NCI-H1105 (cell line): ENCODE measurements at regions not wholly inside any gene's neighbourhood (a gene's known extent, or its start where the extent isn't known, plus 50 kb on each side); places are given as distances from the start of the nearest gene placed in this dataset.

Experiments
- DNase-seq: peaks from one replicate; lab custom pipeline; 2025; lab: John Stamatoyannopoulos, UW

DNA sequence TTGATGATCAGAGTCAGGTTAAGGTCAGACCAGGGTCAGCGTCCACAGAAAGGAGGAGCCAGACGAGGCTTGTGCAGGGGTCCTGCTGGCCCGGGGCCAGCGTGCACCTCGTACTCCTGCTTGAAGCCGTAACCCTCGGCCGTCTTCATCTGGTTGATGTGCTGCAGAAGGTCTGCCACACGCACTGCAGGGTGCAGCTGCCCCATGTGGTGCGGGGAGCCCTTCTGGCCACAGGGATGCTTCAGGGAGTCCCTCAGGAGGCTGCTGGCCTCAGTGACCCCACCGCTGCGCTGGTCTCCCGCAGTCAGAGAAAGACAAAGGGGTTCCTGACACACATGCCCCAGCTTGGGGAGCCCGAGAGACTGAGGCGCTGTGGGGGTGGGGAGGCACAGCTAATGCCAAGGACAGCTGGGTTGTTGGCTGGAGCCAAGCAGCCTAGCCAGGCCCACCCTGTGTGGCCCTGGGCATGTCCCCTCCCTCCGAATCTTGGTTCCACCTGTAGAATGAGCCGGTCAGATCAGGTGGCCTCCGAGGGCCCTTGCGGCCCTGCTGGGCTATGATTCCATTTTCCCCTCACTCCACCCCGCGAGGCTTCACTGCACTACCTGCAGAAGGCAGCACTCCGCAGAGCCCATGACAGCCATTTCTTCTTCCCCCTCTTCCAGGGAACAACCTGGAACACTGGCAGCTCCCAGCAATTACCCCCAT, 251.9 kb downstream of the PTPRU start:
- DNase-seq = no peak

DNA sequence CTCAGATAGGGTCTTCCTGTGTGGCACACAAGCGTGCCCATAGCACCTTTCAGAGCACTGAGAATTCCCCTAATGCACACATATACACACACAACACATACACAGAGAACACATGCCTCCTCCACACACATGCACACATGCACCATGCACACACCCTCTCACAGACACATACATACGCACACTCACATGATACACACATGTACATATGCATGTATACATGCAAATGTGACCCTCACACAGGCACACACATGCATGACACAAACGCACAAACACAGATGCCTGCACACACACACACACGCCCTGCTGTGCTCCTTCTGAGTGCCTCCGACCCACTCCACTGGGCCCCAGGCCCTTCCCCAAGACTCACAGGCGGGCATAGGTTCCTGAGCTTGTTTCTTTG, 251.0 kb downstream of the PTPRU start:
- DNase-seq = no peak

DNA sequence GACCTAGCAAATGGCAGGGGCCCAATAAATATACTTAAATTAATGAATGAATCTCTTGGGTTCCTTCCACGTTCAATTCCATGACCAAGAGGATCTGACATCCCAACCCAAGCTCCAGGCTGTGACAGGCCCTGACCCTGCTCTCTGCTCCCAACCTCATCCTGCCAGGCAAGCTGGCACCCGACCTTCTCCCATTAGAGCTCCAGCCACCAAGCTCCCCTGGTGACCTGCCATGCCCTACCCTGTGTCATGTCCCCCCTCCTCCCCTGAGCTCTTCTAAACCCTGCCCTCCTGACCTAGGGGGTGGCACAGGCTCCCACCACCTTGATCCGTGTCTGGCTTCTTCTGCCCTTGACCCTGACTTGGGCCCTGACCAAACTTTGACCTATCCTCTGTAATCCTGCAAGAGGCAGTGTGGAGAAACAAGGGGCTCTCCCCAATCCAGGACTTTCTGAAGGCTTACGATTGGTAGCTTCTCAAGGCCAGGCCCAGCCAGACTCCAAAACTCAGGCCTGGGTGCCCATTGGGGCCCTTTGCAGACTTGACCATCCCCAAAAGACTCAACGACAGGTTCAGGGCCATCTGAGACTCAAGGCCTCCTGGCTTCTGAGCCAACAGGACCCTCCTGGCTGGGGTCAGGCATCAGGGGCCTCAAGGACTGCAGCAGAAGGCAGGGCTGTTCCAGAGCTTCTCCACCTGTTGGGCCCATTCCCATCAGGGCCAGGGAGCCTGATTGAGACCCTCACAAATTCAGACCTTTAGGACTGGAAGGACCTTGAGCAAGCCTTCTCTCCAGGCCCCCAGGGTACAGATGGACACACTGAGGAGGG, 249.0 kb downstream of the PTPRU start:
- DNase-seq = no peak

DNA sequence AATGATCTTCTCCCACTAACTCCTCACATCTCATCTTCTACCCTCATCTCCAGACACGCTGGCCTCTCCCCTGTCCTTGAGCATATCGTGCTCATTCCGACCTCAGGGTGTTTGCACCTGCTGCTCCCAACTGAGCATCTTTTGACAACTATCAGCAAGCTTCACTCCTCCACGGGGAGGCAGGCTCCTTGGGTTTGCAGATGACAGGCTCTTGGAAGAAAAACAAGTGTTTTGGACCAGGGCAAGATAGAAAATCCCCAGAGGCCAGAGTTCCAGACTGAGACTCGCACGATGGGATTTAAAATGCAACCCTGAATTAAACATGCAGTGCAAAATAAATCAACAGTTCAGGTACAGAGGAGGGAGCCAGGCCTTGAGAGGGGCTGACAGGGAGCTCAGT, 246.7 kb downstream of the PTPRU start:
- DNase-seq = no peak

DNA sequence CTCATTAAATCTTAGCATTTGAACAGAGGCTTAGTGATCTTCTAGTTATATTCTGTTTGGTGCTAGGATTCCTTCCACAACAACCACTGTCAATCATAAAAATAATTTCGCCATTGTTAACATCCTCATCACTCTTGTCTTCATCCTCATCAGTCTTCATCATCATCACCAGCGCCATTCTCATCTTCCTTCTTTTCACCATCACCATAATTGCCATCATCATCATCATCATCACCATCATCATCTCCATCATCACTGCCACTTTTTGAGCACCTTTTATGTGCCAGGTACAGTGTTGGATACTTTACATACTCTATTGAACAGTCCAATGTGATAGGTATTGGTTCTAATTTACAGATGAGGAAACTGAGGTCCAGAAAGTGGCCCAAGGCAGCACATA, 245.7 kb downstream of the PTPRU start:
- DNase-seq = no peak

DNA sequence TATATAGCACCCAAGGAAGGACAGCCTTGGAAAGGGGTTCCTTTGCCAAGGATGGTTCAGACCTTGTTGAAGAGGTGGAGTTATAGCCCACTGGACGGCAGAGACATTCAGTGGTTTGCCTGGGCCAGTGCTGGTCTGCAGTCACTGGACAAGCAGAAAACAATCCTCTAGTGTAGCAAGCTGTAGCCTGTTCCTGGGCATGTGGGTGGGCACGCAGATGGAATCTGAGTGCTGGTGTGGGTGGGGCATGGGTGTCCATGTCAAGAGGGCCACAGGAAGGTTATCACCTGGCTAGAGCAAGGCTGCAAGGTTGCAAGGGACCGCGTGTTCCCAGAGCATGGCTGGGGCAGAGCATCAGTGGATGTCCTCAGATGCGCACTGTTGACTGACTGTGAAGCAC, 244.7 kb downstream of the PTPRU start:
- no peak for DNase-seq

DNA sequence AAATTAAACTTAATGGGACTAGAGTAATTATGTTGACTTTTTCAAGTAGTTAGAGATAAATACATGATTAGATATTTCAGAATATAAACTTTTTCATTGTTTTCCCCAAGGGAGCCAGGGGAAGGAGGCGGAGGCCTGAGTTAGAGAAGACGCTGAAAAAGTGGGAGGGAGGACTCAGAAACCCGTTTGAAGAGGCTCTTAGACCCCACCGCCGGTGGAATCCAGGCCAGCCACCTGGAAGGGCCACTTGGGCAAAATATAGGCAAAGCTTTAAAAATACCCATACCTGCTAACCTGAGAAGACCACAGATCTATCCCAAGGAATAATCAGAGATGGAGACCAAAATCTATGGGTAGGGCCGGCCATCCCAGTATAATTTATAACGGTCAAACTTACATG, 242.6 kb downstream of the PTPRU start:
- DNase-seq = peak; percentile 18

DNA sequence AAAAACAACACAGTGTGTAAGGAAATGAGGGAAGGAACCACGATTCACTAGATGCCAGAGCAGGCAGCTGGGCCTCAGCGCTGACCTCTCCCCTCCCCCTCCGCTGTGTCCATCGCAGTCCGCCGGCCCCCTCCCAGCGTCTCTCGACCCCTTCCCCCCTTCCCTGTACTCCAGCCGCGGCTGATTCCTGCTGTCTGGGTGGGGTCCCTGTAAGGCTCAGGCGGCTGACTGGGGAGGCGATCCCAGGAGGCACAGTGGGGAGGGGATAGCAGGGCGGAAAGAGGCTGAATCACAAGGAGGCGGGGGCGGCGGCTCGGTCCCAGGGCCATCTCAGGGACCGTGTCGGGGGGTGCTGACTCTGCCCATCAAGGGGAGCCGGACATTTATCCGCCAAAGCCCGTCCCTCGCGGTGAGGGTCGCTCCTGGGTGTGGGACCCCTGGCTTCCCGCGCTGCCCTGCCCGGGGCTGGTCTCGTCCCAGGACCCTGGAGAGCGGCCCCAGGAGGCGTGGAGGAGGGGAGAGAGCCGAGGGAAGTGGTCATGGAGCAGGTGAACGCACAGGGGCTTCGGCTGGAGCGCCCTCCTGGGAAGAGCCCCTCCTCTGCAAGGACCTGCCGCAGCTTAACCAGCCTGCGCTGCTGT, 241.9 kb downstream of the PTPRU start:
- no peak for DNase-seq

DNA sequence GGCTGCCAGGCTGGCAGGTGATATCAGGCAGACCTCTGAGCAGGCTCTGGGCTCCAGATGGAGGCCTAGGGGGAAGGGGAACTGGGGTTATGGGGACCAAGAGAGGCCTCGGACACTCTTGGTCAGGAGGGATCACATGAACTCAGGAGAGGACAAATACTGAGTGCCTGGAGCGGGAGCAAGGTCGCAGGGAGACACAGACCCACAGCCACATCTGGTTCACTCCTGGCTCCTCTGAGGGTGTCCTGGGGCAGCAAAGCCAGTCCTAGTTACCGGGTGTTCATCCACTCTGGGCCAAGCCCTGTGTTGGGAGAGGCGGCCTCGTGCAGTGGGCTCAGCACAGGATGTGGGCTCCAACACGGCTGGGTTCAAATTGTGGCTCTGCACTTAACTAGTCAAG, 239.0 kb downstream of the PTPRU start:
- DNase-seq = no peak

DNA sequence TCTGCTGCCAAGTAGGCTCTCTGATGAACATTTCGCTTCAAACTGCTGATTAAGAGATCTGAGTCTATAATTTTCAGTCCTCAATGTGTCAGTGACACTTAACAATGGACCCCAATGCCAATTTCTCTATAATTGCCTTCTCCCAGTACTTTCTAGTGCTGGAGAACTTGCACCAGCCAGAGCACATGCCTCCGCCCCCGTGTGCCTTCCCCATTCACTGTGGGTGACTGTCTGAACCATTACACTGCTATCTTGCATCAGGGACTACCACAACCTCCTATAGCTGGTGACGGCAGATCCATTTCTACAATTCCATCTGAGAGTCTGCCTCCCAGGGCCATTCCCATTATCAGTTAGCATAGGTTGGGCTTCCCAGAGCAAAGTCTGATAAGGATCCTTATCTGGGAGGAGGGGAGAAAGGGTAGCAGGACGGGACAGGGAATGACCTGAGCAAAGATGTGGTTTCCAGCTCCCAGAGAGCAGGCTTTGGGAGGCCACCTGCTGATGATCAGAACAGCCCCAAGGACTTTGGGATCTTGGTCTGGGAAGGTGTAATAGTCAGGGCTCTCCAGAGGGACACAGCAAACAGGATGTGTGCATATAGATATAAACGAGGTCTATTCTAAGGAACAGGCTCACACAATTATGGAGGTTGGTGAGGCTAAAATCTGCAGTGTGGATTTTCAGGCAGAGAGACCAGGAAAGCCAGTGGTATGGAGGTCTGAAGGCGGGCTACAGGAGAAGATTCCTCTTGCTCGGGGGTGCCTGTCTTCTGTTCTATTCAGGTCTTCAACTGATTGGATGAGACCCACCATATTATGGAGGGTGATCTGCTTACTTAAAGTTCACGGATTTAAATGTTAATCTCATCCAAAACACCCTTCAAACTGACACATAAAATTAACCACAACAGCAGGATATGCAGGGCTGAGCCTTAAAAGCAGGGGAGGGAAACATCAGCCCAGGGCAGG, 238.2 kb downstream of the PTPRU start:
- no peak for DNase-seq

DNA sequence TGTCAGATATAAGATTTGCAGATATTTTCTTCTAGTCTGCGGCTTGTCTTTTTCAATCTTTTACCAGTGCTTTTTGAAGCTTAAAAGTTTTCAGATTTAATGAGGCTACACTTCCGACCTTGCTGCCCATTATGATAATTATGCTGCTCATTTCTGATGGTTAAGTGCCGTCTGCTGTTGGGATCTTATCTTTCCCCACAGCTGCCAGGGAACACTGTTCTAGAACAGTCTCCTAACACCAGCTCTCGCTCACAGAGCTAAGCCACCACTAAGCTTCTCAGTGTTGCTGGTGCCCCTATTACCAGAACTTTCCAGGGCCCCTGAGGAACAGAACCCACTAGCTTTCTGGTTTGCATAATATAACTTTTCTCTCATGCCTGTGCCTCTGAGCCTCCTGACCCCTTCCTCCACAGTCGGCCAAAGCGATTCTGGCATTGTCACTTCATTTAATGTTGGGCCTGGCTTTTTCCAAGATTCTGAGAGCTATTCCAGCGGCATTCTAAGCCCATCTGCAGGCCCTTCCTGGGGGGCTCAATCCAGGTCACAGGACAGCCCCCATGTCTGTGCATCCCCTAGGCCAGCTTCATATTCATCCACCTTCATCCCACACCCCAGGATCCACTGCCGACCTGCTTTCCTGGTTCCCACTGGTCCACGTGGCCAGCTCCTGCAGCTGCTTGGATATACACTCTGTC, 237.0 kb downstream of the PTPRU start:
- peak; percentile 9 for DNase-seq

DNA sequence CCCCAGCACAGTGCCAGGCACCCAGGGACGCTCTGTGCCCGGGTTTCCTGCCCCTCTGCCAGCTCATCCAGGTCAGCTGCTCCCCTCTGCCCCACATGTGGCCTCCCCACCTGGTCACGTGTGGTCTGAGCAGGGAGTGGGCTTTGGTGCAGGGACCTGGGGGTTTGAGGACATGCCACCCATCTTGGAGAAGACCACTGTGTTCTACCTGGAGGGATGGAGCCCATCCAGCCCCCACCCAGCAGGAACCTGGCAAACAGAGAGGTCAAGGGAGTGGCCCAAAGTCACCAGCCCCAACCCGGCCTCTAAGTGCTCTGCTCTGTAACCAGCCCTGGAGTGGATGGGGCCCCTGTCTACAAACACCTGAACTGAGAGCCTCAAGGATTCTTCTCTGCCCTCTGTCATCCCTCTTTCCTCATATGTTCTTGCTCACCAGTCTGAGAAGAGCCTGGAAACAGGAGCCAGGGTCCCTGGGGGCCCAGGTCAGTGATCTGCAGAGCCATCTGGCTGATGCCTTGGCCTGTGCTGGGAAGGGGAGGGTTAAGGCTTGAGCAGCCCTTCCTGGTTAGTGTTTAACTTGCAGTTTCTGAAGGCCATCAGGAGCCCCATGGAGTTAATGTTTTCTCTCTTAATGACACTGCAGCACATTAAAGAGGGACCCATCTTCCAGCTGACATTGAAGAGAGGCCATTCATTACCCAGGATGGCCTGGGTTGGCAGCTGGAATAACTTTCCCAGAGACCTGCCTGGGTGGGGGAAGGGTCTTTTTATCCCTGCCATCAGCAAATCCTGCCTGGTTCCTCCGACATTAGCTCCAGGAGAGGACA, 235.4 kb downstream of the PTPRU start:
- peak; percentile 12 for DNase-seq

DNA sequence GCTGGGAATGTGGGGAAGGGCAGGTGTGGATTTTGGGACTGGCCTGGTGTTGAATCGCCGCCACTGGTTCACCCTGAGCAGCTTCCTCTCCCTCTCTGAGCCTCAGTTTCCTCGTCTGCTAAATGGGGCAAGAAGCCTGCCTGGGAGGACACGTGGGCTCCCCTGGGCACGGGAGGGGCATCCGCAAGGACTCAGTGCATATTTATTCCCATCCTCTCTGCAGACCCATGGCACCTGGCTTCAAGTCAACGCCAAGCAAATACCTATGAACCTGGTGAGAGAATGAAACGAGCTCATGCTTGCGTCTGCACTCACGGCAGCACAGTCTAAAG, 234.4 kb downstream of the PTPRU start:
- no peak for DNase-seq

DNA sequence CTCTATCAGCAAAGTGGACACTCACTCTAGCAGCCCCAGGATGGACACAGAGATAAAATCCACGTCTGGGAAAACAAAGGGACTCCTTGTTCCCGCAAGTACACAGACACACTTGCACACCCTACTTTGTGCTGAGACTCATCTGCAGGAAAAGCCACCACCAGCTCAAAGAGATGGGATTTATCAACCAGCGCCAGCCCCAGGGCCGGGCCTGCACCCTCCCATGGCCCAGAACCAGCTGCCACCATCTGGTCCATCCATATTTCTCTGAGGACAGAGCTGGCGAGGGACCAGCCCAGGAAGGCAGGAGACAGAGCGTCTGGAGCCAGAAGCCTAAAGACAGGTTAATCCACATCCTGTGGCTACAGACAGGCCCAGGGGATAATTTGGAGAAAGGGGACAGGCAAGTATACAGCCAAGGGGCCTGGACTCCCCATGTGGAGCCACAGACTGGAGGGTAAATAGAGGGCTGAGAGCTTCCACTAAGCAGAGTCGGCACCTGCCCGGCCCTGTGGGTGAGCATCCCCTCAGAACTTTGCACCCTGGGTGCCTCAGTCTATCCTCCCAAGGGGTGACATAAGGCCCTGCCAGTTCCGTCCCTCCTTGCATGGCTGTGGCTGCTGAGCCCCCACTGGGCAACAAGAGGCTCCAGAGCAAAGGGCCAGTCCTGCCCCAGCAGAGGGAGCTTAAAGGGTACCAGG, 233.9 kb downstream of the PTPRU start:
- no peak for DNase-seq

DNA sequence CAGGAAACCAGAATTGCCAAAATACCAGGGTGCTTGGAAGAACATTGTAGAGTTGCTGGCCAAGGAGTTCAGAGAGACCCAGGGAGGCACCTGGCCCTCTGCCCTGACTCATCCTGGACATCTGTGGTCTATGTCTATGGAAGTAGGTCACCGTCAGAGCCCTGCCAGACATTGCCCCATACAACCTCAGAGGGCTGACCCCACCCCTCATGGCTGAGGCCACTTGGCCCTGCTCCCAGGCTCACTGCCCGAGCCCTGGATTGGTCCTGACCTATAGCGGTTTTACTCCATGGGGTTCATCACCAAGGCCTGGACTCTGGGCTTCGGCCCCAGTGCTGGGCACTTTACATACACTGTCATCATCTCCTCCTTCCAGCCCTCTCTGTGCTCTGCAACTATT, 233.1 kb downstream of the PTPRU start:
- DNase-seq = no peak

DNA sequence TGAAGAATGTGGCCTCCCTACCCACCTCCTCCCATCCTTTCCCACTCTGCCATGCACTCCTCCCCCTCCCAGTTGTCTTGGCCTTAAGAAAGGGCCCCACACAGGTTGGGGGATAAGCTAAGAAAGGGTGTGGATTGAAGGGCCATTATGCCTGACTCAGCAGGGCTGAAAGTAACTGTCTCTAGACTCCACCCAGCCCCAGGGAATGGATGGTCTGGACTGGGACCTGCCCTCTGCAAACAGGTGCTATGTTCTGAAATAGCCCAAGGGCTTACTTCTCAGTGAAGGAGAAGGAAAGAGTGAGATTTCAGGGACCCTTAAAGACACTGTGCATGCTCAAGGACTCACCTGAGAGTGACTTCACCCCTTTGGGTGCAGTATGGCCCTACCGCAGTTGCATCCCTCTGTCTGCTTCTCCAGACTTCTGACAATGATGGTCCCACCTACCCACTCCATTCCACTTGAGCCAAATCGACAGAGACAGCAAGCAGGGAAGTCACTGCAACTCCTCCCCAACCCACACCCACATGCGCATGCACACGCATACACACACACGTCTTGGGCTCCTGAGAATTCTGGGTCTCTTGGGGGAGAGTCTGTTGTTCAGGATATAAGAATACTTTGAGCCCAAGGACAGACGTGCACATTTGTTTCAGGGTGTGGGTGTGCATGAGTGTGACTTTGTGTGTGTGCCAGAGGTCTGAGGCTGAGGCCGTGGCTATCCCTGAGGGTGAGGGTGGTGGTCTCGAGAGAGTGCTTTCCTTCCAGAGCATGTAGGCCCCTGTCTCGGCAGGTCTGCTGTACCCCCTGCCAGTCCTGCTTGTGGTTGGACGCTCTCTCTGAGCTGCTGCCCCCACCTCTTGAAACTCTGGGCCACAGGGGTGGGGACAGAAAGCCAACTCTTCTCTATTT, 231.9 kb downstream of the PTPRU start:
- no peak for DNase-seq

DNA sequence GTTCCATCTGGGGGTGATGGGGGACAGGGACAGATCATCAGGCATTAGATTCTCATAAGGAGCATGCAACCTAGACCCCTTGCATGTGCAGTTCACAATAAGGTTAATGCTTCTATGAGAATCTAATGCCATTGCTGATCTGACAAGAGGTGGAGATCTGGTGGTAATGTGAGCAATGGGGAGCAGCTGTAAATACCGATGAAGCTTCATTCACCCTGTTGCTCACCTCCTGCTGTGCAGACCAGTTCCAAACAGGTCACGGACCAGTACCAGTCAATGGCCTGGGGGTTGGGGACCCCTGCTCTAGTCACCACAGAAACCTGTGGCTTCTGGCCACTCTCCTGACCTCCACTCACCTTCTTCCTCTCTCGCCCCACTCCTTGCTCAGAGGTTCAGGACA, 229.9 kb downstream of the PTPRU start:
- no peak for DNase-seq

DNA sequence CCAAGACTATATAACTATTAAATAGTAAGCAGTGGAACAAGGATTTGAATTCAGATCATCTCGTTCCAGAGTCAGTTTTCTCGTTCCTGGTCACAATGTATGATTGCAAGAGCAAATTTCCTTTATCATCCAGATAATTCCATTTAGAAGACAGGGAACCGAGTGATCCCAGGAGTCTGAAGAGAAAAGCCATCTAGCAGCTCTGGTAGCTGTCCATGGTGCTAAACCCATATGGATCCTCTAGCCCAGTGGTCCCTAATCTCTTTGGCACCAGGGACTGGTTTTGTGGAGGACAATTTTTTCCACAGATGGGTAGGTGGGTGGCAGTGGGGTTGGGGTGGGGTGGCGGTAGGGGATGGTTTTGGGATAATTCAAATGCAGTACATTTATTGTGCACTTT, 229.4 kb downstream of the PTPRU start:
- DNase-seq = no peak

DNA sequence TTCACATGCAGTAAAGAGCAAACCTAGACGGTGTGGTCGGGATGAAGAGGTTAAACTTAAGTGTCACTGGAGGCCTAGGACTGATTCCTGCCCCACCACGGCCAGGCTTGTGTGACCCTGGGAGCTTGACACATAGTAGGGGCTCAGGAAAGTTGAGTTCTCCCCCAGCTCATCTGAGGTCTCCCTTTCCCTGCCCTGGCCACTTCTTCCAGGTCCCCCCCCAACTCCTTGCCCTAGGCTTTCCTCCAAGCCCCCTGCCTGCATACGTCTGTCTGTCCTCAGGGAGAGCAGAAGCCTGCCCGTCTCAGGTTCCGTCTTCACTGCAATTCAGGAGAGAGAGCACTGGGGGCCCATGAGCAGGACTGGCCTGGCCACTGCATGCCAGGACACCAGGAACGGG, 225.8 kb downstream of the PTPRU start:
- DNase-seq = no peak
